Small intestine (tissue), 7 donors: ENCODE measurements at regions not wholly inside any gene's neighbourhood (a gene's known extent, or its start where the extent isn't known, plus 50 kb on each side); places are given as distances from the start of the nearest gene placed in this dataset.
A peak's percentile ranks its signal among the peaks of the same experiment; 100 is the strongest.

Experiments
- DNase-seq, 2 donors: peaks; one replicate each; pipeline versions ENCODE4 v3.0.0 to v3.0.0-alpha.2; 2013
- FAIRE-seq: peaks from 2 replicates; lab custom pipeline; 2012; peaks lifted over from hg19 to GRCh38; lab: Jason Lieb, UNC
- H3K27ac ChIP-seq, 3 donors: one replicate each; pipeline ENCODE4 v1.5.1; 2013; ENCODE audit warnings: low read length in 2 of 3, mild to moderate bottlenecking in 2 of 3, control low read depth in 1 of 3, inconsistent platforms in 1 of 3, low read depth in 1 of 3, moderate library complexity in 1 of 3
- H3K27me3 ChIP-seq, 3 donors: one replicate each; pipeline ENCODE4 v1.6.1; 2013; ENCODE audit warnings: low read length in 3 of 3, inconsistent platforms in 1 of 3; ENCODE audit not compliant: control insufficient read depth in 3 of 3, insufficient read depth in 3 of 3
- H3K36me3 ChIP-seq, 3 donors: one replicate each; pipeline ENCODE4 v1.6.1; 2013; ENCODE audit warnings: low read length in 3 of 3, inconsistent platforms in 1 of 3, low read depth in 1 of 3, mild to moderate bottlenecking in 1 of 3, moderate library complexity in 1 of 3; ENCODE audit not compliant: control insufficient read depth in 3 of 3, insufficient read depth in 2 of 3
- H3K4me1 ChIP-seq, 3 donors: one replicate each; pipeline ENCODE4 v1.6.1; 2013; ENCODE audit warnings: low read length in 2 of 3, inconsistent platforms in 1 of 3, low read depth in 1 of 3, mild to moderate bottlenecking in 1 of 3, moderate library complexity in 1 of 3; ENCODE audit not compliant: control insufficient read depth in 3 of 3, insufficient read depth in 2 of 3
- H3K4me3 ChIP-seq, 3 donors: one replicate each; pipeline ENCODE4 v1.5.1; 2013; ENCODE audit warnings: low read length in 3 of 3, control low read depth in 1 of 3, inconsistent platforms in 1 of 3, low read depth in 1 of 3, mild to moderate bottlenecking in 1 of 3, moderate library complexity in 1 of 3
- H3K9me3 ChIP-seq, 2 donors: one replicate each; pipeline ENCODE4 v1.6.1; 2013; ENCODE audit warnings: low read depth in 1 of 2, low read length in 1 of 2; ENCODE audit not compliant: control insufficient read depth in 2 of 2, insufficient read depth in 1 of 2
- WGBS, 3 donors: extraction: QIAGEN DNeasy Blood & Tissue Kit; methylation state at CpG; one replicate each; pipeline ENCODE4 v1.1.7; 2013; 5-methylcytosine and 5-hydroxymethylcytosine counted together
- donor health status: healthy with polysubstance abuse.
- donor health status: control.
- donor health status: control.
- donor health status: Bipolar disorder and iron deficiency.
- donor health status: healthy.

- DNase-seq, result no peak
- Histone ChIP-seq H3K27me3 (no peaks in the 10 kb centered on the region), H3K4me3 (no peak overlapping the region), H3K36me3 (no peaks in the 10 kb centered on the region), H3K9me3 (peaks cover 0 to 3% of the 10 kb centered on the region in 2 donors), H3K4me1 (peaks cover 0 to 7% (median 4%) of the 10 kb centered on the region in 3 donors), H3K27ac (no peak overlapping the region)
- no peak for FAIRE-seq
Observed at GRCh38 chr2:217334561-217334960, 474.7 kb upstream of the TNP1 start.

DNA sequence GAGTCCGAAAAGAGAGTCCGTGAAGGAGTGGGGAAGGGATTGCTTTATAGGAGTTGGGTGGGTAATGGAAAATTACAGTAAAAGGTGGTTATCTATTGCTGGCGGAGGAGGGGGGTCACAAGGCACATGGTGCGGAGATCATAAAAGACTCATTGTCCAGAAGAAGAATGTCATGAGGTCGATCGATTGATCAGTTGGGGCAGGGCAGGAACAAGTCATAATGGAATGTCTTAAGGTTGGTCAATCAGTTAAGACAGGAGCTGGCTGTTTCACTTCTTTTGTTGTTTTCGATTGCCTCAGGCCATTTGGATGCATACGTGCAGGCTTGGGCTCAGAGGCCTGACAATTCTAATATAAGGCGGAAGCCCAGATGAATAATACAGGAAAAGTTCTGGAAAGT is 473.0 kb upstream of the TNP1 start:
- 90 to 93% (median 91%) methylated on average over 9 of the region's 9 CpGs for WGBS, 3 donors
- peaks cover 0 to 3% of the 10 kb centered on the region in 2 donors for H3K9me3 ChIP-seq
- DNase-seq (no peak), FAIRE-seq (no peak)
- H3K4me1 ChIP-seq, result peaks cover 0 to 9% (median 4%) of the 10 kb centered on the region in 3 donors
- no peaks in the 10 kb centered on the region for H3K27me3 ChIP-seq
- H3K27ac ChIP-seq, result no peak overlapping the region
- H3K4me3 ChIP-seq, result no peak overlapping the region
- H3K36me3 ChIP-seq, result no peaks in the 10 kb centered on the region

- Histone ChIP-seq H3K27me3 (no peaks in the 10 kb centered on the region), H3K9me3 (peaks cover 0 to 3% of the 10 kb centered on the region in 2 donors), H3K36me3 (no peaks in the 10 kb centered on the region), H3K4me1 (peaks cover 0 to 9% (median 4%) of the 10 kb centered on the region in 3 donors), H3K4me3 (no peak overlapping the region), H3K27ac (no peak overlapping the region)
- FAIRE-seq (no peak), DNase-seq (no peak)
- WGBS, 3 donors, result 95 to 97% (median 96%) methylated on average over 2 of the region's 2 CpGs
Observed at GRCh38 chr2:217332417-217332791, 472.5 kb upstream of the TNP1 start.

GRCh38 chr2:217331523-217332416 is 471.9 kb upstream of the TNP1 start:
- H3K4me1 ChIP-seq, result peaks cover 0 to 9% (median 4%) of the 10 kb centered on the region in 3 donors
- H3K4me3 ChIP-seq, result no peak overlapping the region
- FAIRE-seq (no peak), DNase-seq (peak in 1 of 2 donors; percentile 24)
- WGBS, 3 donors, result 51 to 61% (median 59%) methylated on average over 3 of the region's 3 CpGs
- H3K9me3 ChIP-seq, result peaks cover 0 to 3% of the 10 kb centered on the region in 2 donors
- no peak overlapping the region for H3K27ac ChIP-seq
- H3K36me3 ChIP-seq, result no peaks in the 10 kb centered on the region
- H3K27me3 ChIP-seq, result no peaks in the 10 kb centered on the region

DNA sequence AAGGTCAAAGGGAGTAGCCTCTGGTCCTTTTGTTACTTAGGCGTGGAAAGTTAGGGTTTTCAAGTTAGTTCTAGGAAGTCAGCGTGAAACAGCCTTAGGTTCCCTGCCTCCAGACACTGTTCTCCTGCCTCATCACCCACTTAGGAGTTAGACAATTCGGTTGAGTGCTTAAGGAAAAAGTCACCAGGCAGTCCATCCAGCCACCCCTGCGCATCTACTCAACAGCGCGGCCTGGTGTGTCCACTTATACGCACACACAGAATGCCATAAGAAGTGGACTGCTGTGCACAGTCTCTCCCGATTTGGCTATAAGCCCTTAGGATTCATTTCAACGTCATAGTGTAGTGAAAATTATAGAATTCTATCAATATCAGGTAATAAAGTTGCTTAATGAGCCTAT is 470.8 kb upstream of the TNP1 start:
- no peaks in the 10 kb centered on the region for H3K36me3 ChIP-seq
- H3K4me3 ChIP-seq, result no peak overlapping the region
- H3K9me3 ChIP-seq, result peaks cover 0 to 3% of the 10 kb centered on the region in 2 donors
- H3K27me3 ChIP-seq, result no peaks in the 10 kb centered on the region
- FAIRE-seq, result no peak
- no peak for DNase-seq
- no peak overlapping the region for H3K27ac ChIP-seq
- 93 to 94% (median 93%) methylated on average over 9 of the region's 9 CpGs for WGBS, 3 donors
- H3K4me1 ChIP-seq, result peaks cover 0 to 5% (median 4%) of the 10 kb centered on the region in 3 donors

GRCh38 chr2:217329023-217329431 is 469.2 kb upstream of the TNP1 start:
- H3K9me3 ChIP-seq, result peaks cover 0 to 6% of the 10 kb centered on the region in 2 donors
- H3K36me3 ChIP-seq, result no peaks in the 10 kb centered on the region
- no peak overlapping the region for H3K27ac ChIP-seq
- no peak for DNase-seq
- WGBS, 3 donors, result 68 to 84% (median 82%) methylated on average over 4 of the region's 4 CpGs
- no peak for FAIRE-seq
- no peaks in the 10 kb centered on the region for H3K27me3 ChIP-seq
- H3K4me3 ChIP-seq, result no peak overlapping the region
- peaks cover 0 to 2% (median 0%) of the 10 kb centered on the region in 3 donors for H3K4me1 ChIP-seq

DNA sequence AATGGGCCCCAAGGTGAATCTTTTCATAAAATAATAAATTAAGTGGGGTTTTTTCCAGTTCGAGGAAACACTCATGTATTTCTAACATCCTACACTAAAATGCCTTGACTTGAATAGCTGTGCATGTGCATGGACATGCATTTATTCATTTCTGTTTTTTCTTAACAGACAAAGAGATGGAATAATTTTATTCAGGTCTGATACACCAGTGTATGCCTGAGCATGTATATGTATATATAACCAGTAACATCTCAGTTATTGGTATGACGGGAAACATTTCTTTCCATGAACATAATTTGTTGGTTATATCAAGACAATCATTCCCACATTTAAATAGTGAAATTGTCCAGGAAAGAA is 468.7 kb upstream of the TNP1 start:
- Histone ChIP-seq H3K4me3 (no peak overlapping the region), H3K36me3 (no peaks in the 10 kb centered on the region), H3K27ac (no peak overlapping the region), H3K4me1 (peaks cover 0 to 2% (median 0%) of the 10 kb centered on the region in 3 donors), H3K9me3 (peaks cover 0 to 6% of the 10 kb centered on the region in 2 donors), H3K27me3 (no peaks in the 10 kb centered on the region)
- WGBS, 3 donors, result 83 to 87% (median 84%) methylated on average over 2 of the region's 2 CpGs
- DNase-seq (no peak), FAIRE-seq (no peak)

DNA sequence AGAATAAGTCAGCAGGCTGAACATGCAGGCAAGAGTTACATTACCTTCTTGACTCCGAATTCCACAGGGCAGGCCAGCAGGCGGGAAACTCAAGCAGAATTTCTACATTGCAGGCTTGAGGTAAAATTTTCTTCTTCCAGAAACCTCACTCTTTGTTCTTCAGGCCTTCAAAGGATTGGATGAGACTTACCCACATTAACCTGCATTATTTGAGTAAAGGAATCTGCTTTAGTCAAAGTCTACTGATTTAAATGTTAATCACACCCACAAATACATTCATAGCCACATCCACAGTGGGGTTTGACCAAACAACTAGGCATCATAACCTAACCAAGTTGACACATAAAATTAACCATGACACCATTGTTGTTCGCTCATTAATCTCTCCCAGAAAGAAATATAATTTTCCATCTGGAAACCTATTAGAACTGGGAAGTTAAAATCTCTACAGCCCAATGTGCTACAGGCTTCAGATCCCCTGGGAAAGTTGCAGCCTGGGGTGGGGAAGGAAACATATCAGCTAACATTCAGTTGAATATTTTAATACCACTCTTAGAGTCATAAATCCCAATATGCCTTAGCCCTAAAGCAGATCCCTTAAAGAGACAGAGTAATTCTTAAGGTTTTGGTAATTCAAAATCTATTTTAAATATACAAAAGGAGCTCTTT is 468.2 kb upstream of the TNP1 start:
- Histone ChIP-seq H3K27me3 (no peaks in the 10 kb centered on the region), H3K36me3 (no peaks in the 10 kb centered on the region), H3K4me3 (no peak overlapping the region), H3K4me1 (peaks cover 0 to 2% (median 0%) of the 10 kb centered on the region in 3 donors), H3K9me3 (peaks cover 0 to 6% of the 10 kb centered on the region in 2 donors), H3K27ac (no peak overlapping the region)
- 90 to 95% (median 93%) methylated on average over 3 of the region's 3 CpGs for WGBS, 3 donors
- FAIRE-seq (no peak), DNase-seq (no peak)
